ENCODE measurements at regions not wholly inside any gene's neighbourhood (a gene's known extent, or its start where the extent isn't known, plus 50 kb on each side); places are given as distances from the start of the nearest gene placed in this dataset.

- no peaks in the 10 kb centered on the region for H3K9me3 ChIP-seq (ENCODE audit: control insufficient read depth in 2 of 2, insufficient read depth in 1 of 2, low read depth in 1 of 2, low read length in 1 of 2)
- no peaks in the 10 kb centered on the region for H3K36me3 ChIP-seq (ENCODE audit: control insufficient read depth in 3 of 3, insufficient read depth in 2 of 3, low read depth in 1 of 3, low read length in 3 of 3)
- H3K4me3 ChIP-seq (ENCODE audit: low read depth in 1 of 3, low read length in 3 of 3), result no peak overlapping the region
- H3K4me1 ChIP-seq (ENCODE audit: control insufficient read depth in 3 of 3, insufficient read depth in 2 of 3, low read depth in 1 of 3, low read length in 2 of 3), result no peaks in the 10 kb centered on the region
- FAIRE-seq (no peak), DNase-seq (no peak)
- WGBS, 3 donors, result 61 to 63% (median 61%) methylated on average over 22 of the region's 22 CpGs
- H3K27me3 ChIP-seq (ENCODE audit: control insufficient read depth in 3 of 3, insufficient read depth in 3 of 3, low read length in 3 of 3), result peaks cover 0 to 2% (median 0%) of the 10 kb centered on the region in 3 donors
- H3K27ac ChIP-seq (ENCODE audit: low read depth in 1 of 3, low read length in 2 of 3), result no peak overlapping the region
Observed at GRCh38 chr15:77732514-77733335, 100.0 kb upstream of the LINGO1 start.

GRCh38 chr15:77731945-77732344 lies 99.2 kb upstream of the LINGO1 start:
- no peak overlapping the region for H3K27ac ChIP-seq (ENCODE audit: low read depth in 1 of 3, low read length in 2 of 3)
- no peaks in the 10 kb centered on the region for H3K36me3 ChIP-seq (ENCODE audit: control insufficient read depth in 3 of 3, insufficient read depth in 2 of 3, low read depth in 1 of 3, low read length in 3 of 3)
- H3K4me1 ChIP-seq (ENCODE audit: control insufficient read depth in 3 of 3, insufficient read depth in 2 of 3, low read depth in 1 of 3, low read length in 2 of 3), result no peaks in the 10 kb centered on the region
- FAIRE-seq (no peak), DNase-seq (no peak)
- H3K9me3 ChIP-seq (ENCODE audit: control insufficient read depth in 2 of 2, insufficient read depth in 1 of 2, low read depth in 1 of 2, low read length in 1 of 2), result no peaks in the 10 kb centered on the region
- H3K27me3 ChIP-seq (ENCODE audit: control insufficient read depth in 3 of 3, insufficient read depth in 3 of 3, low read length in 3 of 3), result peaks cover 0 to 2% (median 0%) of the 10 kb centered on the region in 3 donors
- 45 to 65% (median 47%) methylated on average over 5 of the region's 5 CpGs for WGBS, 3 donors
- H3K4me3 ChIP-seq (ENCODE audit: low read depth in 1 of 3, low read length in 3 of 3), result no peak overlapping the region

- Histone ChIP-seq H3K4me1 (ENCODE audit: control insufficient read depth in 3 of 3, insufficient read depth in 2 of 3, low read depth in 1 of 3, low read length in 2 of 3) (no peaks in the 10 kb centered on the region), H3K27me3 (ENCODE audit: control insufficient read depth in 3 of 3, insufficient read depth in 3 of 3, low read length in 3 of 3) (peaks cover 0 to 2% (median 0%) of the 10 kb centered on the region in 3 donors), H3K4me3 (ENCODE audit: low read depth in 1 of 3, low read length in 3 of 3) (no peak overlapping the region), H3K9me3 (ENCODE audit: control insufficient read depth in 2 of 2, insufficient read depth in 1 of 2, low read depth in 1 of 2, low read length in 1 of 2) (no peaks in the 10 kb centered on the region), H3K36me3 (ENCODE audit: control insufficient read depth in 3 of 3, insufficient read depth in 2 of 3, low read depth in 1 of 3, low read length in 3 of 3) (no peaks in the 10 kb centered on the region), H3K27ac (ENCODE audit: low read depth in 1 of 3, low read length in 2 of 3) (no peak overlapping the region)
- FAIRE-seq (no peak), DNase-seq (no peak)
- WGBS, 3 donors, result 79 to 88% (median 87%) methylated on average over 8 of the region's 8 CpGs
Observed at GRCh38 chr15:77731067-77731466, 98.4 kb upstream of the LINGO1 start.

- DNase-seq (no peak), FAIRE-seq (no peak)
- H3K27ac ChIP-seq (ENCODE audit: low read depth in 1 of 3, low read length in 2 of 3), result no peak overlapping the region
- H3K4me3 ChIP-seq (ENCODE audit: low read depth in 1 of 3, low read length in 3 of 3), result no peak overlapping the region
- no peaks in the 10 kb centered on the region for H3K4me1 ChIP-seq (ENCODE audit: control insufficient read depth in 3 of 3, insufficient read depth in 2 of 3, low read depth in 1 of 3, low read length in 2 of 3)
- peaks cover 0 to 4% (median 2%) of the 10 kb centered on the region in 3 donors for H3K27me3 ChIP-seq (ENCODE audit: control insufficient read depth in 3 of 3, insufficient read depth in 3 of 3, low read length in 3 of 3)
- H3K36me3 ChIP-seq (ENCODE audit: control insufficient read depth in 3 of 3, insufficient read depth in 2 of 3, low read depth in 1 of 3, low read length in 3 of 3), result no peaks in the 10 kb centered on the region
- 51 to 67% (median 63%) methylated on average over 7 of the region's 7 CpGs for WGBS, 3 donors
- no peaks in the 10 kb centered on the region for H3K9me3 ChIP-seq (ENCODE audit: control insufficient read depth in 2 of 2, insufficient read depth in 1 of 2, low read depth in 1 of 2, low read length in 1 of 2)
Observed at GRCh38 chr15:77727635-77728304, 95.1 kb upstream of the LINGO1 start.

GRCh38 chr15:77724715-77725114 lies 92.0 kb upstream of the LINGO1 start:
- H3K4me1 ChIP-seq (ENCODE audit: control insufficient read depth in 3 of 3, insufficient read depth in 2 of 3, low read depth in 1 of 3, low read length in 2 of 3), result no peaks in the 10 kb centered on the region
- peaks cover 0 to 7% (median 0%) of the 10 kb centered on the region in 3 donors for H3K27me3 ChIP-seq (ENCODE audit: control insufficient read depth in 3 of 3, insufficient read depth in 3 of 3, low read length in 3 of 3)
- no peak overlapping the region for H3K27ac ChIP-seq (ENCODE audit: low read depth in 1 of 3, low read length in 2 of 3)
- no peaks in the 10 kb centered on the region for H3K9me3 ChIP-seq (ENCODE audit: control insufficient read depth in 2 of 2, insufficient read depth in 1 of 2, low read depth in 1 of 2, low read length in 1 of 2)
- DNase-seq, result no peak
- 33 to 67% (median 56%) methylated on average over 6 of the region's 6 CpGs for WGBS, 3 donors
- FAIRE-seq, result no peak
- no peak overlapping the region for H3K4me3 ChIP-seq (ENCODE audit: low read depth in 1 of 3, low read length in 3 of 3)
- H3K36me3 ChIP-seq (ENCODE audit: control insufficient read depth in 3 of 3, insufficient read depth in 2 of 3, low read depth in 1 of 3, low read length in 3 of 3), result no peaks in the 10 kb centered on the region

- FAIRE-seq, result no peak
- Histone ChIP-seq H3K9me3 (ENCODE audit: control insufficient read depth in 2 of 2, insufficient read depth in 1 of 2, low read depth in 1 of 2, low read length in 1 of 2) (no peaks in the 10 kb centered on the region), H3K27me3 (ENCODE audit: control insufficient read depth in 3 of 3, insufficient read depth in 3 of 3, low read length in 3 of 3) (peaks cover 0 to 7% (median 0%) of the 10 kb centered on the region in 3 donors), H3K36me3 (ENCODE audit: control insufficient read depth in 3 of 3, insufficient read depth in 2 of 3, low read depth in 1 of 3, low read length in 3 of 3) (no peaks in the 10 kb centered on the region), H3K4me3 (ENCODE audit: low read depth in 1 of 3, low read length in 3 of 3) (no peak overlapping the region), H3K27ac (ENCODE audit: low read depth in 1 of 3, low read length in 2 of 3) (no peak overlapping the region), H3K4me1 (ENCODE audit: control insufficient read depth in 3 of 3, insufficient read depth in 2 of 3, low read depth in 1 of 3, low read length in 2 of 3) (no peaks in the 10 kb centered on the region)
- no peak for DNase-seq
- 80 to 82% (median 80%) methylated on average over 16 of the region's 16 CpGs for WGBS, 3 donors
Observed at GRCh38 chr15:77723756-77724155, 91.0 kb upstream of the LINGO1 start.

GRCh38 chr15:77722759-77723460 lies 90.2 kb upstream of the LINGO1 start:
- no peaks in the 10 kb centered on the region for H3K9me3 ChIP-seq (ENCODE audit: control insufficient read depth in 2 of 2, insufficient read depth in 1 of 2, low read depth in 1 of 2, low read length in 1 of 2)
- FAIRE-seq (no peak), DNase-seq (no peak)
- 63 to 71% (median 70%) methylated on average over 18 of the region's 18 CpGs for WGBS, 3 donors
- no peaks in the 10 kb centered on the region for H3K4me1 ChIP-seq (ENCODE audit: control insufficient read depth in 3 of 3, insufficient read depth in 2 of 3, low read depth in 1 of 3, low read length in 2 of 3)
- H3K36me3 ChIP-seq (ENCODE audit: control insufficient read depth in 3 of 3, insufficient read depth in 2 of 3, low read depth in 1 of 3, low read length in 3 of 3), result no peaks in the 10 kb centered on the region
- H3K27ac ChIP-seq (ENCODE audit: low read depth in 1 of 3, low read length in 2 of 3), result no peak overlapping the region
- H3K4me3 ChIP-seq (ENCODE audit: low read depth in 1 of 3, low read length in 3 of 3), result no peak overlapping the region
- peaks cover 0 to 7% (median 0%) of the 10 kb centered on the region in 3 donors for H3K27me3 ChIP-seq (ENCODE audit: control insufficient read depth in 3 of 3, insufficient read depth in 3 of 3, low read length in 3 of 3)

- DNase-seq (no peak), FAIRE-seq (no peak)
- WGBS, 3 donors, result 29 to 72% (median 55%) methylated on average over 7 of the region's 7 CpGs
- Histone ChIP-seq H3K4me1 (ENCODE audit: control insufficient read depth in 3 of 3, insufficient read depth in 2 of 3, low read depth in 1 of 3, low read length in 2 of 3) (no peaks in the 10 kb centered on the region), H3K27me3 (ENCODE audit: control insufficient read depth in 3 of 3, insufficient read depth in 3 of 3, low read length in 3 of 3) (peaks cover 0 to 7% (median 0%) of the 10 kb centered on the region in 3 donors), H3K27ac (ENCODE audit: low read depth in 1 of 3, low read length in 2 of 3) (no peak overlapping the region), H3K4me3 (ENCODE audit: low read depth in 1 of 3, low read length in 3 of 3) (no peak overlapping the region), H3K9me3 (ENCODE audit: control insufficient read depth in 2 of 2, insufficient read depth in 1 of 2, low read depth in 1 of 2, low read length in 1 of 2) (no peaks in the 10 kb centered on the region), H3K36me3 (ENCODE audit: control insufficient read depth in 3 of 3, insufficient read depth in 2 of 3, low read depth in 1 of 3, low read length in 3 of 3) (no peaks in the 10 kb centered on the region)
Observed at GRCh38 chr15:77721963-77722362, 89.3 kb upstream of the LINGO1 start.
